GM19397 (cell line): ENCODE measurements at regions not wholly inside any gene's neighbourhood (a gene's known extent, or its start where the extent isn't known, plus 50 kb on each side); places are given as distances from the start of the nearest gene placed in this dataset.
"Not testable (repeated sequence)": the region's sequence is repeated elsewhere in the genome, so short reads cannot be mapped to it uniquely, and the experiment has no call there.

ENCODE experiments used
- ATAC-seq: cut with Tn5 transposase; IDR thresholded peaks from one replicate; pipeline ENCODE4 v1.9.1; 2021; ENCODE audit warnings: mild to moderate bottlenecking, moderate library complexity; ENCODE audit not compliant: unreplicated experiment

DNA sequence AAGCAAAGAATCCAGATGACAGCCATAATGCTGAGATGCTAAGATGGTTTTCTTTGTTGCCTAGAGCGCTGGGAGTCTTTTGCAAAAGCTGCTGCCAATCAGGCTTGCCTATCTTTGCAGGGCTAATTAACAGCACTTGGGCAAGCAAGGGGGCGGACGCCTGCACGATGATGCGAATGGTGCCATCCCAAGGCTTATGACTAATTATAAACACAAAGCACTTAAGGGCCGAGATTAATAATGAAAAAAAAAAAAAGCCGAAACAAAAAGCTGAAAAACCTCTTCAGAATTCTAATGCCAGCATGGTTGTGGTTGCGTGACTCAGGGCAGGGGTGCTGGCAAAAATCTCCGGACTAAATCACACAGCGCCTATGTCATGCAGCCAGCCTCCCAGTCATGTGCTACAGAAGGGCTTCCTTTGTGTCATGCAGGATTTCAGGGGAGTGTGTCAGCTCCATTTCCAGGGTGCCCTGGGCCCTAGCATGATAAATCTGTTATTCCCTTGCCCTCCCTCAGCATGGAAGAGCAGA, 185.0 kb upstream of the ANKRD28 start:
- no peak for ATAC-seq

DNA sequence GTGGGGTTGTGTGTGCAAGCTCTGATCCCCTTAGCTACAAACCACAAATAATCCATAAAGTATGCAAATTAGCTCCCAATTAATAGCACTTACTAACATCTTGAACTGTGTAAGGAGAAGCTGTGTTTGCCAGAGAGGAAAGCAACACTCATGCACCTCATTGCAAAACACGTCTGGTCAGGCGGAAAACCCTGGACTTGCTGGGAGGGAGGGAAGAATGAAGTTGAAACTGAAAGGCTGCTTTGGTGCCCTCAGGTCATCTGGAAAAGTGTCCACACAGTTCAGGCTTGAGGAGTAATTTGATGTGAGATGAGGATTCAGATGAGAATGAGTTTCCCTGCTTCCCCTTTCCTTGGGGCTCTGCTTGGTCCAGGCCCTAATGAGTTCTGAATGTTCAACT, 185.5 kb upstream of the ANKRD28 start:
- ATAC-seq, result no peak

DNA sequence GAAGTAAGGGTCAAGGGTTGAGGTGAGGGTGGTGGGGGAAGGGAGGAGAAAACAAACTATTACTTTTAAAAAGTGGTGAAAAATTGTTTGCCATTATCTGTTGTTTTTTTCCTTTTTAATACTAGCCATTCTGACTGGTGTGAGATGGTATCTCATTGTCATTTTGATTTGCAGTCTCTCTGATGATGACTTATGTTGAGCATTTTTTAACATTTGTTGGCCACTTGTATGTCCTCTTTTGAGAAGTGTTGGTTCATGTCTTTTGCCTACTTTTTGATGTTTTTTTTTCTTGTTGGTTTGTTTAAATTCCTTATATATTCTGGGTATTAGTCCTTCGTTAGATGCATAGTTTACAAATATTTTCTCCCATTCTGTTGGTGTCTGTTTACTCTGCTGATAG, 185.9 kb upstream of the ANKRD28 start:
- no peak for ATAC-seq

DNA sequence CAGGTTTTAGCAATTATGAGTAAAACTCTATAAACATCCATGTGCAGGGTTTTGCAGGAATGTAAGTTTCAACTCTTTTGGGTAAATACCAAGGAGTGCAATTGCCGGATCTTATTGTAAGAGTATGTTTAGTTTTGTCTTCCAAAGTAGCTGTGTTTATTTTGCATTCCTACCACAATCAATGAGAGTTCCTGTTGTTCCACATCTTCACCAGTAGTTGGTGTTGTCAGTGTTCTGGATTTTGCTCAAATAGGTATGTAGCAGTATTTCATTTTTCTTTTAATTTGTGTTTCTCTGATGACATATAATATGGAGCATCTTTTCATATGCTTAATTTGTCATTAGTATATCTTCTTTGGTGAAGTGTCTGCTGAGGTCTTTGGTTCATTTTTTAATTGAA, 185.1 kb upstream of the GALNT15 start:
- ATAC-seq, result no peak

DNA sequence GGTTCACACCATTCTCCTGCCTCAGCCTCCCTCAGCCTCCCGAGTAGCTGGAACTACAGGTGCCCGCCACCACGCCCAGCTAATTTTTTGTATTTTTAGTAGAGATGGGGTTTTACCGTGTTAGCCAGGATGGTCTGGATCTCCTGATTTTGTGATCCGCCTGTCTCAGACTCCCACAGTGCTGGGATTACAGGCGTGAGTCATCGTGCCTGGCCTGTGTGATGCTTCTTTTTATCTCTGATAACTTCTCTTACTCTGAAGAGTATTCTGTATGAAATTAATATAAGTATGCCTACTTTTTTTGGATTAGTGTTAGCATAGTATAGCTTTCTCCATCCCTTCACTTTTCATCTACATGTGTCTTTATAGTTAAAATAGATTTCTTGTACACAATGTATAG, 180.8 kb upstream of the GALNT15 start:
- ATAC-seq, result not testable (repeated sequence)

DNA sequence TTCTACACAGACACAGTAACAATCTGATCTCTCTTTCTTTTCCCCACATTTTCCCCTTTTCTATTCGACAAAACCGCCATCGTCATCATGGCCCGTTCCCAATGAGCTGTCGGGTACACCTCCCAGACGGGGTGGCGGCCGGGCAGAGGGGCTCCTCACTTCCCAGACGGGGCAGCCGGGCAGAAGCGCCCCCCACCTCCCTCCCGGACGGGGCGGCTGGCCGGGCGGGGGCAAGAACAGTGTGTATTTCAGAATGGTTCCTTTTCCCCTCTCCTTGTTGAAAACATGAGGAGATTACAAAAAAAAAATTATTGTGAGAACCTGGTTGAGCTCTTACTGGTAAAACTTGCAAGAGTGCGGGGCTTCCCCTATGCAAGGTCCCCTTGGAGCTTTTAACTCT, 178.0 kb upstream of the GALNT15 start:
- not testable (repeated sequence) for ATAC-seq

DNA sequence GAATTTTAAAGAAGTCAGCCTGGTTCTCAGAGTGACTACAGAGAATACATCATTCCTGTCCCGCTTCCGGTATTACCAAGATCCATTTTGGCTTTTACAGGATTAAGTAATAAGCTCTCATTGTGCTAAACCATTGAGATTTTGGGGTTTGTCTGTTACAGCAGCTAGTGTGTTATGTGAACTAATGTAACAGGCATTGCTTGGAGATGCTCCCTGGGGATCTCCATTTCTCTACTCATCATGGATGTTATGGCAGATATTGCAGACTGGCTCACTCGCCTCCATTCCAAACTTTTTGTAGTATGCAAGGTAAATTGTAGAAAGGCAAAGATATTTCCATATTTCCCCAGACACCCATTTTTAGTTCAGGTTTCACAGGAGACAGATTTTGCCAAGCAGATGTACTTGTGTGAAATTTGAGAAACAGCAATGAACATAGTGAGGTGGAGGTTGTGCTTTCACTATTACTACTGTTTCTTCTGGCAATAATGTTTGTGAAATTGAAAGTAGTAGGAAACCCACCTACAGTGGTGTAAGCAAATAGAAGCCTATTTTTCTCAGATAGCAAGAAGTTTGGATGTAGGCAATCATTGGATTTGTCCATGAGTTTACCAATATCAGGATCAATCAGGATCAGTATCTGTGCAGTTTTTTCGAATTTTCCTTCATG, 177.1 kb upstream of the GALNT15 start:
- no peak for ATAC-seq

DNA sequence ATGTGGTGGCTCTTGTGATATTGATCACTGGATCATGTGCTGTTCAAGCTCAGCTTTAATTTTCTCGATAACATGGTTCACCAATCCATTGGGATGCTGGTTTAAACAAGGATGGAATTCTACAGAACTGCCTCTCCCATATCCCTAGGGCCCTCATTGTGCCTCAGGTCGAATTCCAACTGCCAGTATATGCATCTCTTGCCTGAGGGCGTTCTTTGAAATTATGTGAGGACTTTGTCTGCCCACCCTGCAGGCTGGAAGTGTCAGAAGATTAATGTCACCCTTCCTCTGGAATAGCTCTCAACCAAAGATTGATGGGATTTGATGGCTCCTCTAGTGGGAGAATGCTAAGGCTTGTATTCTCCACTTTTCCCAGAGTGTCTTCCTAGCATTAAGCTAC, 175.6 kb upstream of the GALNT15 start:
- ATAC-seq, result no peak

DNA sequence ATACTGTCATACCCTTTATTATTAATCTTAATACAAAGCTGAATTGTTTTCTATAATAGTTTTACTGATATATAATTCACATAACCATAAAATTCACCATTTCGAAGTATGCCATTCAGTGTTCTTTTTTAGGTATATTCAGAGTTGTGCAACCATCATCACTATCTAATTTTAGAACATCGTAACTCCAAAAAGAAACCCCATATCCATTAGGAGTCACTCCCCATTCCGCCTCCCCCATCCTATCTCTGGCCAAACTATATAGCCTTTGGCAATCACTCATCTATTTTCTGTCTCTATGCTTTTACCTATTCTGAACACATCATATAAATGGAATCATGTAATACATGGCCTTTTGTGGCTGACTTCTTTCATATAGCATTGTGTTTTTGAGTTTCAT, 169.7 kb upstream of the GALNT15 start:
- no peak for ATAC-seq

DNA sequence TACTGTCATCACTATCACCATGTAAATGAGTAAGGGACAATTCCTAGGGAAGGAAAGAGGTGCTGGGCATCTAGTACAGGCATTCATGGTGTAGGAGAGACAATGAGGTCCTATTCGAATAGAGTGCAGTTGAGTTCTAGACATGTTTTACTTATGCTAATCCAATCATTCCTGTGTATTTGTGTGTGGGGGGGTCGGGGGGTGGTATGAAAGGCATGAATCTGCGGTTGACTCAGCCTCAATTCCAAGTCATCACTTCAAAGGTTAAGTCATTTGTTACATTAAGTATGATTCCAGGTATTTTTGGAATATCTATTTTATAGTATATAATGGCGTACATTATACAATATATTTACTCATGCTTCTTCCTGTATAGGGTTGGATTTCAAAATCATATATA, 163.1 kb upstream of the GALNT15 start:
- no peak for ATAC-seq

DNA sequence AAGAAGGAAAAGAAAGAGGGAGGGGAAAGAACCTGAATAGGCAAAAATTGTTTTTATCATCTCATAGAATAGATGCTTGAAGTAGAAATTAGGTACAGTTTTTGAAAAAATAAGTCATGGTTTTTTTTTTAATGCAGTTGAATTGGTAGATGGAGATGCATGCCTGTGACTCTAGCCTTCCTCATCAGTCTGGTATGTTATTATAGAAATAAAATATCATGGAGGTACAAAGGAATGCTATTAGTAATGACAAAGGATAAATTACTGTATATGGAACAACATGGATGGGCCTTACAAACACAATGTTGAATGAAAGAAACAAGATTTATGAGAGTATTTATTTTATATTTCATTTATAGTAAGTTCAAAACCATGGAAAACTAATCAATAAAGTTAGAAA, 162.4 kb upstream of the GALNT15 start:
- ATAC-seq, result no peak

DNA sequence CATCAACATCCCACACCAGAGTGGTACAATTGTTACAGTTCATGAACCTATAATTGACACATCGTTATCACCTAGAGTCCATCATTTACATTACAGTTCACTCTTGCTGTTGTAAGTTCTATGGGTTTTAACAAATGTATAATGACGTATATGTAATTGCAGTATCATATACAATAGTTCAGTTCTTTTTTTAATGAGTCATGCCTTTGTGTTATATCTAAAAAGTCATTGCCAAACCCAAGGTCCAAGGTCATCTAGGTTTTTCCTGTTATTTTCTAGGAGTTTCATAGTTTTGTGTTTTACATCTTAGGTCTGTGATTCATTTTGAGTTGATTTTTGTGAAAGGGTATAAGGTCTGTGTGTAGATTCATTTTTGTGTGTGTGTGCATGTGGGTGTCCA, 160.9 kb upstream of the GALNT15 start:
- ATAC-seq, result no peak

DNA sequence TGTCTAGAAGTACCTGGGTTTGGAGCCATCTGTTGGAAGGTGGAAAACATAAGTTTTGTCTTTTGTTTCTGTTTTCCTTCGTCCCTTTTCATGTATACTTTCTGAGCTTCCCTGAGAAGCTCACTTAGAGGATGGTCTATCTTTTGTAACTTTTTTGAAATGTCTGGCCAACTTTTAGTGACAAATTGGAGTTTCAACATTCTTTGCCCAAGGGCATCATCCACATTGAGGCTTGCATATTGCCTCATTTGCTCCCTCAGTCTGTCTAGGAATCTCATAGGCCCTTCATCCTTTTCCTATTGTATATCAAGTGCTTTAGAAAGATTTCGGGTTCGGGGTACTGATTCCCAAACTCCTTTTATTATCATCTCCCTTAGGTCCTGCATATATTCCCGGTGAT, 152.7 kb upstream of the GALNT15 start:
- ATAC-seq, result not testable (repeated sequence)

DNA sequence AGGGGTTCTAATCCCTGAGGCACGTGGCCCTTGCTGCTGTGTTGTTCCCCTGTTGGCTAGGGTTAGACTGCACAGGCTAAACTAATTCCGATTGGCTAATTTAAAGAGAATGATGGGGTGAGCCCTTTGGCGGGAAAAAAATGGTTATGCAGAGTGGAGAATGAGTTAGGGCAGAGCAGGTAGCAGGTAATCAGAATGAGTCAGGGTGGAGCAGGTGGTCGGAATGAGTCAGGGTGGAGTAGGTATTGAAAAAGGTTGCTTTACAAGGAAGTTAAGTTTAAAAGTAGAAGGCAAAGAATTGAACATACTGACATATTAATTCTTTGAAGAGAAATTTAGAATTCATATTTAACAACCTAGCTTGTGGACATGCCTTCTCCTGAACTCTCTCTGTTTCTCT, 150.6 kb upstream of the GALNT15 start:
- ATAC-seq, result not testable (repeated sequence)

DNA sequence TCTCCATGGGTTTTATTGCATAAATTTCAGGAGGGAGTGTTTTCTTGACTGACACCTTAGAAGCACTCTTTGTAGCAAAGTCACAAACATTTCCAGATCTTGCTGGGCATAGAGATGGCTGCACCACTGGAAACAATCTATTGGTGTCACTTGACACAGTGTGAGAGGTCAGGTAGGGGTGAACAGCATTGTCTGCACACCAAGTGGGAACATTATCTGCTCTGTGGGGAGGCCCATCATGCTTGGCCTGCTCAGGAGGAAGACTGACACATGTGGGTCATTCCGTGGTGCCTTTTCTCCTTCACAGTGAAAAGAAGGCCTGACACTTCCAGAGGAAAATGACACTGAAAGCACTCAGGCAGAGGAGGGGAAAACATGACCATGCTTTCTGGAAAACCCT, 149.9 kb upstream of the GALNT15 start:
- ATAC-seq, result no peak

DNA sequence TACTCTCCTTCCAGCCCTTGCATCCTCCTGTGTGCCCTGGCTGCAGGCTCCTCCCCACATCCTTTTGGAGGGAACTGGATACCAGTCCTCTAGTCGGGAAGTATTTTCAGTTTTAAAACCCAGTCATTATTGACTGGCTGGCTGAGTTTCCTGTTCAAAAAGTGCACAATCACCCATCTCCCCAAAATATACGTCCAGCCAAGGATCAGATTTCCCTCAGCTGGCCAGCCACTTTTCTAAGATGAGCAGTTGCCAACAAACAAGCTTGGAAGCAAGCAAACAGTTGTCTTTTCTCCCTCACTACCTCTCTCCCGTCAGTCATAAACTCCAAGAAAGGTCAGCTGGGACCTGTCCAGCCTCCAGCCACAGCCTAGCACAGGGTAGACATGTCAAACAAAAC, 147.7 kb upstream of the GALNT15 start:
- no peak for ATAC-seq

DNA sequence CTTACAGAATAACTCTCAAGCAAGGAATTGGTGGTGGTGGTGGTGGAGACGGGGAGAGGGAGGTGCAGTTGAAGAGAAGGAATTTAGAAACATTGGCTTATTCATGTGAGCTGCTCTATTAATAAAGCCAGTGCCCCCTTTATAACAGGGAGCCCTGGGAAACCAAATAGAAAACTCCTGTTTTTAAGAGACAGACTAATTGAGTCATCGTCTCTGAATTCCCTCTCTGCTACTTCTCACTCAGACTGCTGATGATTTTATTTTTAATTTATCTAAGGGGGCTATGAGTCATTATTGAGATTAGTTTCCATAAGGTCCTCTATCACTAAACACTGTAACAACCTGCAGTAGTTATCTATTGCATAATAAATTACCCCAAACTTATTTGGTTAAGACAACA, 145.9 kb upstream of the GALNT15 start:
- ATAC-seq, result no peak

DNA sequence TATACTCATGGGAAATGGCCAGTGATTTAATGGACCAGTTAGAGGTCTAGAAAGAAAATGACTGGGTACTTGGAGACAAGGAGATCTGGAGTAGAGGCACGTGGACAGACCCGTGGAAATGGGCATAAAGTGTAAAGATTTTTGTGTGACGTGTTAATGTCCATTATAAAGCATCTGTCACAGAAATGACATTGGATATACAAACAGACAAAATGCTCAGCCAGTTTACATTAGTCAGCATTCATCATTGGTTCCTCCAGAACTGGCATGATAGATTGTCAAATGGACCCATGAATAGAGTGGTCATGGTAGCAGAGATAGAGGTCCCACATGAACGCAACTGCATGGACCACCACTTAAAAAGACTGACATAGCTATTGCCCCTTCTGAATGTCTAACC, 144.1 kb upstream of the GALNT15 start:
- ATAC-seq, result no peak

DNA sequence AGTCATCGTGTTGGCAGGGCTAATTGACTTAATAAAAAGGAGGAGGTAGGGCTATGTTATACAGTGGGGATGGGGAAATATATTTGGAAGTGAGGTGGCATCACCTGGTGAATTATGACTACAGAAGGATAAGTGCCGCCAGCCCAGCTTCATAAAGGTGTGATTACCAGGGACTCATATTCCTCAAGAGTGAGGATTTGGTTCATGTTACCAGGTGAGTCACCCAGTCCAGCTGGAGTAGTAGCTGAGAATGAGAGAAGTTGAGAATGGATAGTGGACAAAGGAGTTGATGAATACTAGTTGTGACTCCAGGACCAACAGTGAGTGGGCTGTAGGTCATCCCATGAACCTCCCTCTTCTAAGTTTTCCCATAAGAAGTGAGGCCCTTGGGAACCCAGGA, 143.0 kb upstream of the GALNT15 start:
- ATAC-seq, result no peak

DNA sequence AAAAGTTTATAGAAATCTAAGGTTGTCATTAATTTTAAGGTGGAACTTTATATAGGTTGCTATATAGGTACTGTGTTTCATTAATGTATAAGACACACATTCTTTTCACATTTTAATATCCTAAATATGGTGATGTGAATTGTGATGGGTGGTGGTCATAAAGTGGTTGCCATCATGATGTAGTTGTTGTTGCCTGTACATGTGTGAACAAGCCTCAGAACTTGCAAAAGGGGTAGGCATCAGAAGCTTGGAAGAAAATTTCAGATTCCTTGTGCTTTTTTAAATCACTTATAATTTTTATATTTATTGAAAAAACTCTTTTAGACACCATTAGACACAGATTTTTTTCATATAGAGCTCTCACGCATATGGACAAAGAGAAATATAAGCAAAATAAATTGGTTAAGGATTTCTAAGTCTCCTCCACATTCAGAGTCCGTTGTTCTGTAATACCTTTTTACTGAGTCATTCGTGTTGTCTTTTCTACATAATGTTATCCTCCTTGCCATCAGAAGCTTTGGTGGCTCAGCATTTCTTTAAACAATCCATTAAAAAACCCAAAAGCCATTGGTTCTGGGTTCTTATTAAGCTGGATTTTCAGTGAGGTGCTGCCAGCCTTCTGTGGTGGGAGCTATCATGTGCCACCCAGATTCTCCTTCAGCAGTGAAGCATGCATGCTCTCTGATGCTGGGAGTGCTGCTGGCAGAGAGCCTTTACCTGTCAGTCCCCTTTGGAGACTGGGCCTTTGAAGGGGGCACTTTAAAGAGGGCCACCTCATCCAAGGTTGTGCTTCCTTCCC, 140.4 kb upstream of the GALNT15 start:
- ATAC-seq, result no peak

DNA sequence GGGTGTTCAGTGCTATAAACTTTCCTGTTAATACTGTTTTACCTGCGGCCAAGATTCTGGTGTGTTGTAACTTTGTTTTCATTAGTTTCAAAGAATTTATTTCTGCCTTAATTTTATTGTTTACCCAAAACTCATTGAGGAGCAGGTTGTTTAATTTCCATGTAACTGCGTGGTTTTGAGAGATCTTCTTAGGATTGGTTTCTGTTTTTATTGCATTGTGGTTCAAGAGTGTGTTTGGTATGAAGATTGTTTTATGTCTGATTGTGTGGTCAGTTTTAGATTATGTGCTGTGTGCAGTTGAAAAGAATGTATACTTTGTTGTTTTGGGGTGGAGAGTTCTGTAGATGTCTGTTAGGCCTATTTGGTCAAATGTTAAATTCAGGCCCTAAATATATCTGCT, 133.5 kb upstream of the GALNT15 start:
- ATAC-seq, result no peak
